Right atrium auricular region (tissue), 2 donors: ENCODE measurements at regions not wholly inside any gene's neighbourhood (a gene's known extent, or its start where the extent isn't known, plus 50 kb on each side); places are given as distances from the start of the nearest gene placed in this dataset.

Experiments used
- DNase-seq: peaks from one replicate; pipeline ENCODE4 v3.0.0-alpha.2; 2019; ENCODE audit warnings: low spot score
- H3K27ac ChIP-seq, 2 donors: fragments of 200-600 bp; sonication (generic); 1 replicate in 1 of 2; 2 replicates in 1 of 2; pipeline ENCODE4 v1.5.1; 2016 to 2019
- H3K27me3 ChIP-seq, 2 donors: fragments of 200-600 bp; sonication (generic); one replicate each; pipeline versions ENCODE4 v1.5.1 to v1.6.0; 2017 to 2019
- H3K36me3 ChIP-seq: fragments of 200-600 bp; sonication (generic); one replicate; pipeline ENCODE4 v1.5.1; 2016
- H3K4me1 ChIP-seq, 2 donors: fragments of 200-600 bp; sonication (generic); one replicate each; pipeline versions ENCODE4 v1.5.1 to v1.6.0; 2017 to 2019
- H3K4me3 ChIP-seq, 2 donors: fragments of 200-600 bp; sonication (generic); 1 replicate in 1 of 2; 2 replicates in 1 of 2; pipeline ENCODE4 v1.5.1; 2017 to 2019; ENCODE audit warnings: mild to moderate bottlenecking in 1 of 2, moderate library complexity in 1 of 2
- H3K9me3 ChIP-seq, 2 donors: fragments of 200-600 bp; sonication (generic); one replicate each; pipeline ENCODE4 v1.5.1; 2019
- CTCF ChIP-seq, 2 donors: fragments of 200-600 bp; sonication (generic); IDR thresholded peaks; one replicate each; pipeline ENCODE4 v1.5.1; 2019; ENCODE audit warnings: antibody characterized with exemption in 2 of 2

GRCh38 chr10:130394832-130395231 lies 258.6 kb downstream of the GLRX3 start:
- Histone ChIP-seq H3K4me1 (no peaks in the 10 kb centered on the region), H3K27me3 (no peaks in the 10 kb centered on the region), H3K9me3 (peaks cover 0 to 17% of the 10 kb centered on the region in 2 donors), H3K36me3 (no peaks in the 10 kb centered on the region), H3K27ac (no peak overlapping the region), H3K4me3 (no peak overlapping the region)
- DNase-seq, result no peak
- TF ChIP-seq CTCF (IDR thresholded peaks at IDR 0.05), result no peak

GRCh38 chr10:130395248-130395936 lies 259.2 kb downstream of the GLRX3 start:
- H3K27ac ChIP-seq, result no peak overlapping the region
- H3K27me3 ChIP-seq, result no peaks in the 10 kb centered on the region
- no peaks in the 10 kb centered on the region for H3K36me3 ChIP-seq
- peaks cover 0 to 17% of the 10 kb centered on the region in 2 donors for H3K9me3 ChIP-seq
- TF ChIP-seq CTCF (IDR thresholded peaks at IDR 0.05), result no peak
- DNase-seq, result peak; percentile 18
- no peak overlapping the region for H3K4me3 ChIP-seq
- no peaks in the 10 kb centered on the region for H3K4me1 ChIP-seq

- Histone ChIP-seq H3K4me1 (no peaks in the 10 kb centered on the region), H3K9me3 (peaks cover 0 to 17% of the 10 kb centered on the region in 2 donors), H3K27me3 (no peaks in the 10 kb centered on the region), H3K36me3 (no peaks in the 10 kb centered on the region), H3K4me3 (no peak overlapping the region), H3K27ac (no peak overlapping the region)
- DNase-seq, result no peak
- TF ChIP-seq CTCF (IDR thresholded peaks at IDR 0.05), result no peak
Measured at GRCh38 chr10:130396044-130396443, 259.9 kb downstream of the GLRX3 start.

GRCh38 chr10:130398090-130398994 lies 262.2 kb downstream of the GLRX3 start:
- no peak for DNase-seq
- H3K4me3 ChIP-seq, result no peak overlapping the region
- H3K4me1 ChIP-seq, result no peaks in the 10 kb centered on the region
- peaks cover 0 to 17% of the 10 kb centered on the region in 2 donors for H3K9me3 ChIP-seq
- no peak overlapping the region for H3K27ac ChIP-seq
- no peaks in the 10 kb centered on the region for H3K27me3 ChIP-seq
- TF ChIP-seq CTCF (IDR thresholded peaks at IDR 0.05), result no peak
- no peaks in the 10 kb centered on the region for H3K36me3 ChIP-seq

GRCh38 chr10:130399425-130399950 lies 263.3 kb downstream of the GLRX3 start:
- Histone ChIP-seq H3K4me1 (no peaks in the 10 kb centered on the region), H3K27me3 (no peaks in the 10 kb centered on the region), H3K27ac (no peak overlapping the region), H3K9me3 (peaks cover 0 to 17% of the 10 kb centered on the region in 2 donors), H3K4me3 (no peak overlapping the region), H3K36me3 (no peaks in the 10 kb centered on the region)
- peak; percentile 50 for DNase-seq
- no peak for TF ChIP-seq CTCF (IDR thresholded peaks at IDR 0.05)
